HK-2 (cell line): ENCODE measurements at regions not wholly inside any gene's neighbourhood (a gene's known extent, or its start where the extent isn't known, plus 50 kb on each side); places are given as distances from the start of the nearest gene placed in this dataset.
"Not testable (repeated sequence)": the region's sequence is repeated elsewhere in the genome, so short reads cannot be mapped to it uniquely, and the experiment has no call there.

Experiments used
- DNase-seq: peaks from one replicate; pipeline ENCODE4 v3.0.0-alpha.2; 2018; ENCODE audit not compliant: unreplicated experiment

GRCh38 chr13:44848920-44849676, 140.2 kb downstream of the NUFIP1 start:
- no peak for DNase-seq

- DNase-seq: not testable (repeated sequence)
Observed at GRCh38 chr13:44845281-44846058, 143.8 kb downstream of the NUFIP1 start.

- no peak for DNase-seq
Observed at GRCh38 chr13:44844786-44845185, 144.5 kb downstream of the NUFIP1 start.

- no peak for DNase-seq
Observed at GRCh38 chr13:44843403-44843802, 145.9 kb downstream of the NUFIP1 start.

- DNase-seq: no peak
Observed at GRCh38 chr13:44842158-44842557, 147.1 kb downstream of the NUFIP1 start.

GRCh38 chr13:44840131-44840530, 149.1 kb downstream of the NUFIP1 start:
- DNase-seq: no peak

- DNase-seq: no peak
Observed at GRCh38 chr13:44837250-44837649, 152.0 kb downstream of the NUFIP1 start.

- DNase-seq: no peak
Observed at GRCh38 chr13:44834404-44834803, 154.9 kb downstream of the NUFIP1 start.

GRCh38 chr13:44833626-44834025, 155.6 kb downstream of the NUFIP1 start:
- no peak for DNase-seq

GRCh38 chr13:44833139-44833538, 156.1 kb downstream of the NUFIP1 start:
- DNase-seq: no peak

GRCh38 chr13:44826591-44827350, 162.5 kb downstream of the NUFIP1 start:
- no peak for DNase-seq

- no peak for DNase-seq
Observed at GRCh38 chr13:44825953-44826352, 163.3 kb downstream of the NUFIP1 start.

GRCh38 chr13:44823555-44823954, 165.7 kb downstream of the NUFIP1 start:
- not testable (repeated sequence) for DNase-seq

- DNase-seq: no peak
Observed at GRCh38 chr13:44822291-44822690, 167.0 kb downstream of the NUFIP1 start.

- DNase-seq: no peak
Observed at GRCh38 chr13:44819772-44820171, 169.5 kb downstream of the NUFIP1 start.

- no peak for DNase-seq
Observed at GRCh38 chr13:44819245-44819644, 170.0 kb downstream of the NUFIP1 start.

- no peak for DNase-seq
Observed at GRCh38 chr13:44818428-44818827, 170.8 kb downstream of the NUFIP1 start.

- no peak for DNase-seq
Observed at GRCh38 chr13:44818016-44818415, 171.3 kb downstream of the NUFIP1 start.

GRCh38 chr13:44817131-44817671, 172.1 kb downstream of the NUFIP1 start:
- DNase-seq: peak; percentile 16

- no peak for DNase-seq
Observed at GRCh38 chr13:44816701-44817100, 172.6 kb downstream of the NUFIP1 start.

- DNase-seq: peak; percentile 68
Observed at GRCh38 chr13:44815623-44816022, 173.6 kb downstream of the NUFIP1 start.

GRCh38 chr13:44814836-44815235, 174.4 kb downstream of the NUFIP1 start:
- no peak for DNase-seq
